ENCODE measurements at regions not wholly inside any gene's neighbourhood (a gene's known extent, or its start where the extent isn't known, plus 50 kb on each side); places are given as distances from the start of the nearest gene placed in this dataset.

DNA sequence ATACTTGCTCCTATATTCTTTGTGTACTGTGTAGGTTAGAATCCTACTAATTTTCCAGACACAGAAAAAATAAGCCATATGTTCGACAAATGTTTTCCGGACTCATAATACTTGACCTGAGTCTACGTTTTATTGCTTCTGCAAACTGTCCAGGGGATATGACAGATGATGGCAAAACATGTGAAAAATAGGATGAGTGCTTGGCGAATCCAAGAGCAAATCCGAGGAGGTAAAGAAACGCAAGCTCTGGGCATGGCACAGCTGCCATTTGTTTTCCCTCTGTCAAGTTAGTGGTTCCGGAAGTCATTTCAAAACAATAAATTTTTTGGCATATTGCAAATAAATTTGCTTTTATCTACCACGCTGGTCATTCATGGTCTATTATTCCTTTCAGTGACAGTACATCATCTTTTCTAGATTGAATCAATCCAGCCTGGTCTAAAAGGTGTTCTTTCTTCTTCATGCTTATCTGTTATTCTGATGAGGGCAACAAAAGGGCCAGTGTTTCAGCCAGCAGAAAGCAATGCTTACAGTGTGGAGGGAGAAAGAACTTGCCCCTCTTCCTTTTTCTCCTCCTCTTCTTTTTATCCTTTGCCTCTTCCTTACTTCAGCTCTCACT is 476.1 kb upstream of the SOX11 start:
- Histone ChIP-seq H3K4me3 (no peak overlapping the region), H3K27me3 (ENCODE audit: insufficient read depth, low read depth) (no peaks in the 10 kb centered on the region), H2AFZ (no peak overlapping the region), H3K27ac (no peak overlapping the region), H3K79me2 (ENCODE audit: low read depth) (no peaks in the 10 kb centered on the region), H3F3A (ENCODE audit: insufficient read depth, low read depth) (no peaks in the 10 kb centered on the region), H3K36me3 (ENCODE audit: low read depth) (no peaks in the 10 kb centered on the region), H3K4me1 (replicated peaks; ENCODE audit: insufficient read depth) (no peaks in the 10 kb centered on the region), H4K20me1 (ENCODE audit: insufficient read depth) (no peaks in the 10 kb centered on the region), H3K9me3 (ENCODE audit: insufficient read depth, low read depth) (no peaks in the 10 kb centered on the region), H3K9me2 (ENCODE audit: insufficient read depth) (no peaks in the 10 kb centered on the region; the same call in 1 of the 2 replicates), H3K4me2 (no peak overlapping the region)
- intact Hi-C loops (cut with micrococcal nuclease; ENCODE audit: unreplicated experiment) = no loop called here
- TF ChIP-seq, protein P1, sequence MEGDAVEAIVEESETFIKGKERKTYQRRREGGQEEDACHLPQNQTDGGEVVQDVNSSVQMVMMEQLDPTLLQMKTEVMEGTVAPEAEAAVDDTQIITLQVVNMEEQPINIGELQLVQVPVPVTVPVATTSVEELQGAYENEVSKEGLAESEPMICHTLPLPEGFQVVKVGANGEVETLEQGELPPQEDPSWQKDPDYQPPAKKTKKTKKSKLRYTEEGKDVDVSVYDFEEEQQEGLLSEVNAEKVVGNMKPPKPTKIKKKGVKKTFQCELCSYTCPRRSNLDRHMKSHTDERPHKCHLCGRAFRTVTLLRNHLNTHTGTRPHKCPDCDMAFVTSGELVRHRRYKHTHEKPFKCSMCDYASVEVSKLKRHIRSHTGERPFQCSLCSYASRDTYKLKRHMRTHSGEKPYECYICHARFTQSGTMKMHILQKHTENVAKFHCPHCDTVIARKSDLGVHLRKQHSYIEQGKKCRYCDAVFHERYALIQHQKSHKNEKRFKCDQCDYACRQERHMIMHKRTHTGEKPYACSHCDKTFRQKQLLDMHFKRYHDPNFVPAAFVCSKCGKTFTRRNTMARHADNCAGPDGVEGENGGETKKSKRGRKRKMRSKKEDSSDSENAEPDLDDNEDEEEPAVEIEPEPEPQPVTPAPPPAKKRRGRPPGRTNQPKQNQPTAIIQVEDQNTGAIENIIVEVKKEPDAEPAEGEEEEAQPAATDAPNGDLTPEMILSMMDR (conservative IDR thresholded peaks at IDR 0.05) = no peak
- DNase-seq = no peak
- POLR2A ChIA-PET (ENCODE audit: unreplicated experiment) = no interaction called here
- CTCF ChIA-PET = no interaction called here
- no TSS peak for BruUV-seq (replicated peaks)

- no TSS peak for BruUV-seq (replicated peaks)
- no peaks in the 10 kb centered on the region for H4K20me1 ChIP-seq (ENCODE audit: insufficient read depth)
- POLR2A ChIA-PET (ENCODE audit: unreplicated experiment) = no interaction called here
Measured at GRCh38 chr2:5227062-5227699, 465.0 kb upstream of the SOX11 start.

GRCh38 chr2:5229574-5229973 is 462.6 kb upstream of the SOX11 start:
- no peak for DNase-seq
- CTCF ChIA-PET = no interaction called here
- Histone ChIP-seq H3K27me3 (ENCODE audit: insufficient read depth, low read depth) (no peaks in the 10 kb centered on the region), H3K4me3 (no peak overlapping the region), H3K9me2 (ENCODE audit: insufficient read depth) (no peaks in the 10 kb centered on the region), H4K20me1 (ENCODE audit: insufficient read depth) (no peaks in the 10 kb centered on the region), H3K4me2 (no peak overlapping the region), H3K79me2 (ENCODE audit: low read depth) (no peaks in the 10 kb centered on the region), H2AFZ (no peak overlapping the region), H3K27ac (no peak overlapping the region), H3K9me3 (ENCODE audit: insufficient read depth, low read depth) (no peaks in the 10 kb centered on the region), H3K4me1 (replicated peaks; ENCODE audit: insufficient read depth) (no peaks in the 10 kb centered on the region), H3F3A (ENCODE audit: insufficient read depth, low read depth) (no peaks in the 10 kb centered on the region), H3K36me3 (ENCODE audit: low read depth) (no peaks in the 10 kb centered on the region)
- POLR2A ChIA-PET (ENCODE audit: unreplicated experiment) = no interaction called here
- TF ChIP-seq, protein P1 (conservative IDR thresholded peaks at IDR 0.05) = no peak
- no peak for TF ChIP-seq EZH2 (IDR thresholded peaks at IDR 0.05; ENCODE audit: low read depth)
- BruUV-seq (replicated peaks) = no TSS peak
- intact Hi-C loops (cut with micrococcal nuclease; ENCODE audit: unreplicated experiment) = no loop called here

More at GRCh38 chr2:5227062-5227699, 465.0 kb upstream of the SOX11 start:
- intact Hi-C loops (cut with micrococcal nuclease; ENCODE audit: unreplicated experiment) = no loop called here
- Histone ChIP-seq H3K27ac (no peak overlapping the region), H3F3A (ENCODE audit: insufficient read depth, low read depth) (no peaks in the 10 kb centered on the region), H2AFZ (no peak overlapping the region), H3K4me3 (no peak overlapping the region), H3K9me3 (ENCODE audit: insufficient read depth, low read depth) (no peaks in the 10 kb centered on the region), H3K79me2 (ENCODE audit: low read depth) (no peaks in the 10 kb centered on the region), H3K4me2 (no peak overlapping the region), H3K9me2 (ENCODE audit: insufficient read depth) (no peaks in the 10 kb centered on the region), H3K36me3 (ENCODE audit: low read depth) (no peaks in the 10 kb centered on the region), H3K4me1 (replicated peaks; ENCODE audit: insufficient read depth) (no peaks in the 10 kb centered on the region), H3K27me3 (ENCODE audit: insufficient read depth, low read depth) (no peaks in the 10 kb centered on the region)
- CTCF ChIA-PET = no interaction called here
- no peak for DNase-seq
- TF ChIP-seq EZH2 (IDR thresholded peaks at IDR 0.05; ENCODE audit: low read depth) = no peak
- TF ChIP-seq, protein P1 (conservative IDR thresholded peaks at IDR 0.05) = no peak
